K562 (cell line): ENCODE measurements at regions not wholly inside any gene's neighbourhood (a gene's known extent, or its start where the extent isn't known, plus 50 kb on each side); places are given as distances from the start of the nearest gene placed in this dataset.

Source experiments
- ATAC-seq: fragments of 200-7000 bp; cut with Tn5 transposase; 3 replicates; pipeline ENCODE4 v1.9.1; 2020; ENCODE audit warnings: moderate library complexity
- BruUV-seq: library from RNA; stranded (reverse); fragments of 400-500 nt; replicated peaks from 2 replicates; lab custom pipeline; 2021; lab: Mats Ljungman, UMichigan
- CTCF ChIA-PET: fragments of 300-600 bp; formaldehyde crosslinking; extraction: SDS; loops from one replicate; lab custom pipeline; 2021; ENCODE audit warnings: low intra/inter-chr PET ratio; lab: Yijun Ruan, JAX
- POLR2A ChIA-PET: fragments of 300-600, 350-650 bp; sonication (Branson Sonifier 250); formaldehyde crosslinking; extraction: SDS; loops from one replicate; lab custom pipeline; 2021; ENCODE audit warnings: antibody characterized with exemption, inconsistent platforms; lab: Yijun Ruan, JAX
- DNase-seq, 4 experiments: peaks; one replicate each; pipeline versions ENCODE4 v3.0.0 to v3.0.0-alpha.2; 2011 to 2018; ENCODE audit warnings: low spot score in 3 of 4, mixed read lengths in 3 of 4; ENCODE audit errors: extremely low read depth in 1 of 4
- FAIRE-seq: peaks from 2 replicates; lab custom pipeline; 2011; peaks lifted over from hg19 to GRCh38; lab: Jason Lieb, UNC
- H2AFZ ChIP-seq: 2 replicates; pipeline ENCODE4 v1.6.0; 2011; ENCODE audit warnings: low read depth, low read length, control low read depth, inconsistent platforms
- H3K27ac ChIP-seq: fragments of 200-600 bp; 3 replicates; pipeline ENCODE4 v1.8.0; 2011; ENCODE audit warnings: low read depth, mild to moderate bottlenecking, control low read depth, inconsistent platforms, low read length, moderate library complexity, mixed read lengths; ENCODE audit errors: extremely low read depth
- H3K27me3 ChIP-seq, 2 experiments: fragments of 300-600 bp in 1 of 2; 2 replicates in 1 of 2; 3 replicates in 1 of 2; pipeline versions ENCODE4 v1.6.0 to v1.8.0; 2011; ENCODE audit warnings: inconsistent platforms in 2 of 2, low read length in 2 of 2, mild to moderate bottlenecking in 1 of 2, mixed read lengths in 1 of 2, moderate library complexity in 1 of 2; ENCODE audit not compliant: control insufficient read depth in 2 of 2, insufficient read depth in 2 of 2
- H3K36me3 ChIP-seq: fragments of 300-600 bp; 3 replicates; pipeline ENCODE4 v1.8.0; 2011; ENCODE audit warnings: mild to moderate bottlenecking, low read length, inconsistent platforms; ENCODE audit not compliant: control insufficient read depth, insufficient read depth
- H3K4me1 ChIP-seq, 2 experiments: fragments of 200-600 bp in 1 of 2; replicated peaks in 1 of 2; 2 replicates in 1 of 2; 3 replicates in 1 of 2; pipeline versions ENCODE4 v1.5.1 to v1.8.0; 2011; ENCODE audit warnings: inconsistent platforms in 2 of 2, low read length in 2 of 2, mild to moderate bottlenecking in 1 of 2, mixed read lengths in 1 of 2, moderate library complexity in 1 of 2; ENCODE audit not compliant: control insufficient read depth in 2 of 2, insufficient read depth in 2 of 2
- H3K4me2 ChIP-seq: 2 replicates; pipeline ENCODE4 v1.6.1; 2011; ENCODE audit warnings: low read length, control low read depth, inconsistent platforms, mixed read lengths; ENCODE audit not compliant: insufficient read depth
- H3K4me3 ChIP-seq: fragments of 200-600 bp; sonication (generic), shearing (Covaris generic); 2 replicates; pipeline ENCODE4 v1.5.1; 2016; ENCODE audit warnings: control low read depth, inconsistent platforms
- H3K79me2 ChIP-seq: fragments of 200-600 bp; 3 replicates; pipeline ENCODE4 v1.8.0; 2011; ENCODE audit warnings: low read length, inconsistent platforms; ENCODE audit not compliant: control insufficient read depth, insufficient read depth
- H3K9ac ChIP-seq, 2 experiments: 2 replicates each; pipeline versions ENCODE4 v1.6.0 to v1.6.1; 2011; ENCODE audit warnings: low read depth in 2 of 2, low read length in 2 of 2, control low read depth in 1 of 2, inconsistent platforms in 1 of 2, mild to moderate bottlenecking in 1 of 2, mixed read lengths in 1 of 2; ENCODE audit not compliant: insufficient read depth in 1 of 2
- H3K9me1 ChIP-seq: one replicate; pipeline ENCODE4 v1.6.0; 2011; ENCODE audit warnings: inconsistent platforms, mild to moderate bottlenecking, low read length, moderate library complexity; ENCODE audit not compliant: control insufficient read depth, insufficient read depth
- H3K9me3 ChIP-seq: replicated peaks from 2 replicates; pipeline ENCODE4 v1.5.1; 2011; ENCODE audit warnings: low read depth, low read length, inconsistent platforms; ENCODE audit not compliant: control insufficient read depth, insufficient read depth
- H4K20me1 ChIP-seq: replicated peaks from 2 replicates; pipeline ENCODE4 v1.6.1; 2011; ENCODE audit warnings: low read length, inconsistent platforms, mixed read lengths; ENCODE audit not compliant: control insufficient read depth, insufficient read depth
- ERF ChIP-seq: fragments of 450-650 bp; formaldehyde crosslinking; IDR thresholded peaks from 2 replicates; pipeline ENCODE4 v1.4.0; 2020; ENCODE audit warnings: mild to moderate bottlenecking, mixed read lengths
- MAFK ChIP-seq: IDR thresholded peaks from 2 replicates; pipeline ENCODE4 v1.6.1; 2011; ENCODE audit warnings: low read length, improper control_type of control experiment
- MCM2 ChIP-seq: fragments of 450-650 bp; IDR thresholded peaks from 2 replicates; pipeline ENCODE4 v1.6.1; 2017; ENCODE audit warnings: low read depth, mild to moderate bottlenecking
- NFE2L1 ChIP-seq: fragments of 450-650 bp; IDR thresholded peaks from 2 replicates; pipeline ENCODE4 v1.6.1; 2016; ENCODE audit warnings: missing genetic modification characterization, low read depth, mild to moderate bottlenecking, missing compliant biosample characterization, moderate library complexity, borderline replicate concordance
- UBTF ChIP-seq, 2 experiments: IDR thresholded peaks; 2 replicates each; pipeline ENCODE4 v1.6.1; 2012; ENCODE audit warnings: improper control_type of control experiment in 2 of 2, low read depth in 2 of 2, low read length in 2 of 2, borderline replicate concordance in 1 of 2
- ZNF253 ChIP-seq: fragments of 250-450 bp; sonication (Bioruptor Pico); conservative IDR thresholded peaks from 2 replicates; pipeline ENCODE4 v1.6.1; 2021; ENCODE audit warnings: mild to moderate bottlenecking
- WGBS: fragments of 100-300 bp; shearing (Covaris generic); methylation state at CpG from one replicate; pipeline ENCODE4 v1.1.6; 2016; ENCODE audit warnings: low coverage, mixed read lengths; ENCODE audit not compliant: insufficient coverage; ENCODE audit errors: missing lambda C conversion rate; 5-methylcytosine and 5-hydroxymethylcytosine counted together
- in situ Hi-C: fragments of 300-500 bp; cut with MboI; formaldehyde crosslinking; loops from 4 replicates; pipeline ENCODE4 v1.15.0; 2018; ENCODE audit warnings: inconsistent platforms, mixed read lengths
- intact Hi-C: fragments of 100-400 bp; cut with micrococcal nuclease; formaldehyde crosslinking; loops from 2 replicates; pipeline ENCODE4 v1.14.2; 2022
- TF ChIP-seq, protein P1 (sequence below): sonication (generic); formaldehyde crosslinking; IDR thresholded peaks from 2 replicates; pipeline ENCODE4 v1.8.0; 2022; ENCODE audit warnings: mild to moderate bottlenecking, low read depth, missing genetic modification reagents
- TF ChIP-seq, protein P2 (sequence below): IDR thresholded peaks from 2 replicates; pipeline ENCODE4 v1.6.1; 2014; ENCODE audit warnings: antibody characterized with exemption

- Histone ChIP-seq H3K4me3 (no peak overlapping the region), H3K9me1 (no peaks in the 10 kb centered on the region), H3K9ac (no peak overlapping the region), H3K79me2 (no peaks in the 10 kb centered on the region), H3K9me3 (no peaks in the 10 kb centered on the region), H3K4me1 (peaks cover 0 to 6% of the 10 kb centered on the region in 2 experiments; a peak in 1 of 5 replicates), H3K4me2 (no peak overlapping the region), H2AFZ (no peak overlapping the region), H3K36me3 (no peaks in the 10 kb centered on the region), H3K27ac (no peak overlapping the region), H4K20me1 (no peaks in the 10 kb centered on the region), H3K27me3 (peaks cover 16 to 60% of the 10 kb centered on the region in 2 experiments; a peak in 4 of 5 replicates)
- WGBS, result 0% methylated on average over 8 of the region's 8 CpGs
- FAIRE-seq (no peak), ATAC-seq (no peak), DNase-seq (no peak)
- POLR2A ChIA-PET, result interaction anchor here (0.5 kb wide), 1 partner anchor 12 kb away, joined by 3 read pairs; no protein-coding TSS in a partner anchor
- in situ Hi-C loops, result no loop called here
- BruUV-seq, result no TSS peak
- intact Hi-C loops, result no loop called here
- CTCF ChIA-PET, result no interaction called here
- TF ChIP-seq MCM2 (no peak), NFE2L1 (tag) (no peak), UBTF (IDR thresholded peaks at IDR 0.05; ENCODE audit: borderline replicate concordance in 1 of 2, low read depth in 2 of 2, low read length in 2 of 2) (no peak), ERF (CRISPR knock-in tag) (no peak), MAFK (no peak), ZNF253 (no peak)
- TF ChIP-seq, protein P1, sequence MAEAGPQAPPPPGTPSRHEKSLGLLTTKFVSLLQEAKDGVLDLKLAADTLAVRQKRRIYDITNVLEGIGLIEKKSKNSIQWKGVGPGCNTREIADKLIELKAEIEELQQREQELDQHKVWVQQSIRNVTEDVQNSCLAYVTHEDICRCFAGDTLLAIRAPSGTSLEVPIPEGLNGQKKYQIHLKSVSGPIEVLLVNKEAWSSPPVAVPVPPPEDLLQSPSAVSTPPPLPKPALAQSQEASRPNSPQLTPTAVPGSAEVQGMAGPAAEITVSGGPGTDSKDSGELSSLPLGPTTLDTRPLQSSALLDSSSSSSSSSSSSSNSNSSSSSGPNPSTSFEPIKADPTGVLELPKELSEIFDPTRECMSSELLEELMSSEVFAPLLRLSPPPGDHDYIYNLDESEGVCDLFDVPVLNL (CRISPR knock-in tag), result no peak
- TF ChIP-seq, protein P2, sequence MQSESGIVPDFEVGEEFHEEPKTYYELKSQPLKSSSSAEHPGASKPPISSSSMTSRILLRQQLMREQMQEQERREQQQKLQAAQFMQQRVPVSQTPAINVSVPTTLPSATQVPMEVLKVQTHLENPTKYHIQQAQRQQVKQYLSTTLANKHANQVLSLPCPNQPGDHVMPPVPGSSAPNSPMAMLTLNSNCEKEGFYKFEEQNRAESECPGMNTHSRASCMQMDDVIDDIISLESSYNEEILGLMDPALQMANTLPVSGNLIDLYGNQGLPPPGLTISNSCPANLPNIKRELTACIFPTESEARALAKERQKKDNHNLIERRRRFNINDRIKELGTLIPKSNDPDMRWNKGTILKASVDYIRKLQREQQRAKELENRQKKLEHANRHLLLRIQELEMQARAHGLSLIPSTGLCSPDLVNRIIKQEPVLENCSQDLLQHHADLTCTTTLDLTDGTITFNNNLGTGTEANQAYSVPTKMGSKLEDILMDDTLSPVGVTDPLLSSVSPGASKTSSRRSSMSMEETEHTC, result no peak
Measured at GRCh38 chr7:156109076-156109475, 296.8 kb upstream of the SHH start.
